HEK293T (cell line): ENCODE measurements at regions not wholly inside any gene's neighbourhood (a gene's known extent, or its start where the extent isn't known, plus 50 kb on each side); places are given as distances from the start of the nearest gene placed in this dataset.

Experiments
- CTCF ChIA-PET: fragments of 350-600 bp; formaldehyde crosslinking; extraction: SDS; loops from one replicate; lab custom pipeline; 2021; ENCODE audit warnings: antibody characterized with exemption, inconsistent platforms; lab: Yijun Ruan, JAX
- POLR2A ChIA-PET: fragments of 350-600 bp; formaldehyde crosslinking; extraction: SDS; loops from one replicate; lab custom pipeline; 2020; ENCODE audit warnings: antibody characterized with exemption, inconsistent platforms; lab: Yijun Ruan, JAX
- DNase-seq: peaks from one replicate; pipeline ENCODE4 v3.0.0; 2012; ENCODE audit warnings: mixed read lengths; ENCODE audit errors: extremely low spot score
- ARNT ChIP-seq: fragments of 450-650 bp; IDR thresholded peaks from 2 replicates; pipeline ENCODE4 v1.6.1; 2017; ENCODE audit warnings: mild to moderate bottlenecking
- BHLHE40 ChIP-seq: fragments of 450-650 bp; IDR thresholded peaks from 2 replicates; pipeline ENCODE4 v1.6.1; 2016; ENCODE audit warnings: mild to moderate bottlenecking, moderate library complexity, borderline replicate concordance
- CTBP1 ChIP-seq: fragments of 450-650 bp; IDR thresholded peaks from 2 replicates; pipeline ENCODE4 v1.6.1; 2016; ENCODE audit warnings: borderline replicate concordance
- ELF4 ChIP-seq: fragments of 450-650 bp; IDR thresholded peaks from 2 replicates; pipeline ENCODE4 v1.6.1; 2017; ENCODE audit warnings: antibody characterized with exemption
- FOXA1 ChIP-seq: fragments of 450-650 bp; IDR thresholded peaks from 2 replicates; pipeline ENCODE4 v1.6.1; 2016; ENCODE audit warnings: mild to moderate bottlenecking
- FOXK2 ChIP-seq: fragments of 450-650 bp; IDR thresholded peaks from 2 replicates; pipeline ENCODE4 v1.6.1; 2016; ENCODE audit warnings: mild to moderate bottlenecking
- FOXM1 ChIP-seq: fragments of 450-650 bp; IDR thresholded peaks from 2 replicates; pipeline ENCODE4 v1.6.1; 2017; ENCODE audit warnings: mild to moderate bottlenecking, borderline replicate concordance
- HDGF ChIP-seq: fragments of 450-650 bp; IDR thresholded peaks from 2 replicates; pipeline ENCODE4 v1.6.1; 2017; ENCODE audit warnings: antibody characterized with exemption, borderline replicate concordance
- L3MBTL2 ChIP-seq: fragments of 450-650 bp; conservative IDR thresholded peaks from 2 replicates; pipeline ENCODE4 v1.6.1; 2016; ENCODE audit warnings: mild to moderate bottlenecking
- LEF1 ChIP-seq: fragments of 450-650 bp; IDR thresholded peaks from 2 replicates; pipeline ENCODE4 v1.6.1; 2017; ENCODE audit warnings: mild to moderate bottlenecking, borderline replicate concordance
- NFRKB ChIP-seq: fragments of 450-650 bp; IDR thresholded peaks from 2 replicates; pipeline ENCODE4 v1.6.1; 2016; ENCODE audit warnings: mild to moderate bottlenecking, moderate library complexity
- SP1 ChIP-seq: fragments of 450-650 bp; IDR thresholded peaks from 2 replicates; pipeline ENCODE4 v1.6.1; 2017
- SUZ12 ChIP-seq: fragments of 450-650 bp; IDR thresholded peaks from 2 replicates; pipeline ENCODE4 v1.6.1; 2016; ENCODE audit warnings: mild to moderate bottlenecking
- TARDBP ChIP-seq: fragments of 450-650 bp; IDR thresholded peaks from 2 replicates; pipeline ENCODE4 v1.6.1; 2016
- ZNF384 ChIP-seq: fragments of 450-650 bp; IDR thresholded peaks from 2 replicates; pipeline ENCODE4 v1.6.1; 2016
- TF ChIP-seq, protein P1 (sequence below): fragments of 450-650 bp; IDR thresholded peaks from 2 replicates; pipeline ENCODE4 v1.6.1; 2016

DNA sequence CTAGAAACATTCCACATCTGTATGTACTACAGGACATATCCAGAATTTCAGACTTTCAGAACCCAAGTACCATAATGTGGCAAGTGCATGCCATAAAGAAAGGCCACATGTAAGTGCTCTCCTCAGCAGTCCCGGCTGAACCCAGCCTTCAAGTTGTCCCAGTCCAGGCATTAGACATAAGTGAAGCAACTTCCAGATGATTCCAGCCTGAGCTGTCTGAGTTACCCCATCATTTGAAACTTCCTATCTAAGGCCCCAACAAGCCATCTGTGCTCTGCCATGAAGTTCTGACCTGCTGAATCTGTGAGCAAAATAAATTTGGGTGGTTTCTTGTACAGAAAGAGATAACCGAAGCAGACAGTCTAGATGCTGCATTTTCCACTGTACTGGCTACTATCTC, 218.8 kb downstream of the IPMK start:
- ChIA-PET CTCF (no interaction called here), POLR2A (no interaction called here)
- TF ChIP-seq L3MBTL2, result no peak
- no peak for TF ChIP-seq TARDBP
- DNase-seq, result no peak

DNA sequence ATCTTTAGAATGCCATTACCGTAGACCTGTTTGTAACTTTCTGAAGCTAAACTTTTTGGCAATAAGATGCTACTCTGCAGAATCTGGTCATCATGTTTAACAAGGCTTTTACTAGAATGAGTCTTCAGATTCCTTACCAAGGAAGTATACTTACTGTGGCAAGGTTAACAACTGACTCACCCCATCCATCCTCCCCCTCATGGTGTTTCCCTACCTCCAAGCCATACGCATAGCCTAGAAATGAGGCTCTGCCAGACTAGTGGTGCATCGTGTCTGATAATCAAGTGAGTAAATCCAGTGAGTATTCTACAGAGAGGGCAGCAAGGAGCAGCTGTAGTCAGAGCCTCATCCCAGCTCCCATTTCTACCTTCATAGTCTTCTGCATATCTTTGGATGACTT, 223.6 kb downstream of the IPMK start:
- DNase-seq, result no peak
- POLR2A ChIA-PET, result no interaction called here
- CTCF ChIA-PET, result no interaction called here
- no peak for TF ChIP-seq LEF1
- no peak for TF ChIP-seq FOXM1

DNA sequence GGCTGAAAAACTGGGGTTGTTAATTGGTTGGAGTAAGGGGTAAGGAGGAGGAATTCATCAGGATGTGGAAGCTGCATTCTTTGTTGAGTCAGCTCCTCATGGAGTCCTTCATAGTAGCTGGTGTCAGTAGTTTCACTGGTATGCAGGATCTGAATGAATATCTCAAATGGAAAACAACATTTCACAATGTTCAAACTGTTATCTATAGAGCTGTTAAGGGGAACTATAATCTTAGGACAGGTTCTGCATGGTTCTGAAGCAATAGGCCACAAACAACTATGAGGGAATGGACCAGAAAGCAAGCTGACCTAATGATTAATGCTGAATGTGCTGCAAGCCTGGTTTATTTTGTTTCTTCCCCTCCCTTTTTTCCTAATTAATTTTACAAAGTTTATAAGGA, 225.8 kb downstream of the IPMK start:
- TF ChIP-seq HDGF (no peak), ARNT (no peak), L3MBTL2 (no peak), ELF4 (no peak), FOXA1 (no peak), ZNF384 (no peak), CTBP1 (no peak), LEF1 (no peak), SP1 (no peak), FOXK2 (no peak), FOXM1 (no peak), SUZ12 (no peak), NFRKB (no peak), BHLHE40 (no peak), TARDBP (no peak)
- TF ChIP-seq, protein P1, sequence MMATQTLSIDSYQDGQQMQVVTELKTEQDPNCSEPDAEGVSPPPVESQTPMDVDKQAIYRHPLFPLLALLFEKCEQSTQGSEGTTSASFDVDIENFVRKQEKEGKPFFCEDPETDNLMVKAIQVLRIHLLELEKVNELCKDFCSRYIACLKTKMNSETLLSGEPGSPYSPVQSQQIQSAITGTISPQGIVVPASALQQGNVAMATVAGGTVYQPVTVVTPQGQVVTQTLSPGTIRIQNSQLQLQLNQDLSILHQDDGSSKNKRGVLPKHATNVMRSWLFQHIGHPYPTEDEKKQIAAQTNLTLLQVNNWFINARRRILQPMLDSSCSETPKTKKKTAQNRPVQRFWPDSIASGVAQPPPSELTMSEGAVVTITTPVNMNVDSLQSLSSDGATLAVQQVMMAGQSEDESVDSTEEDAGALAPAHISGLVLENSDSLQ, result no peak
- POLR2A ChIA-PET, result no interaction called here
- CTCF ChIA-PET, result no interaction called here

DNA sequence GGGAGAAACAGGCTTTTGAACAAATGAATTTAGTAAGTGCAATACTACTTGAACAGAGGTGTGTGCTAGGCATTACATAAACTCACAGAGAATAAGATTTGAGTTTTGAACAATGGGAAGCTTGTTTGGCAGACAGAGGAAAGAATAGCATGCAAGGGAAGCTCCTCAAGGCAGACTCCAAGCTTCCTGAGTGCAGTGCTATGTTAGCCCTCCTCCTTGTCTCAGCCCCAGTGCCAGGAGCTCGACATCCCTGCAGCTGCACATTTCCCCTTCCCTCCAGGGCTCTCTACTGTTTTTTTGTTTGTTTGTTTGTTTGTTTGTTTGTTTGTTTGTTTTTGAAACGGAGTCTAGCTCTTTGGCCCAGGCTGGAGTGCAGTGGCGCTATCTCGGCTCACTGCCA, 237.5 kb downstream of the IPMK start:
- DNase-seq, result no peak
- TF ChIP-seq FOXK2, result no peak
- TF ChIP-seq SUZ12, result no peak
- no peak for TF ChIP-seq ZNF384
- no peak for TF ChIP-seq L3MBTL2
- no peak for TF ChIP-seq BHLHE40
- no peak for TF ChIP-seq FOXM1
- no peak for TF ChIP-seq HDGF
- no peak for TF ChIP-seq CTBP1
- no peak for TF ChIP-seq TARDBP
- TF ChIP-seq SP1, result no peak
- TF ChIP-seq FOXA1, result no peak
- TF ChIP-seq, protein P1, result no peak
- ChIA-PET CTCF (no interaction called here), POLR2A (no interaction called here)

More for the DNA sequence above, 225.8 kb downstream of the IPMK start:
- DNase-seq, result no peak

DNA sequence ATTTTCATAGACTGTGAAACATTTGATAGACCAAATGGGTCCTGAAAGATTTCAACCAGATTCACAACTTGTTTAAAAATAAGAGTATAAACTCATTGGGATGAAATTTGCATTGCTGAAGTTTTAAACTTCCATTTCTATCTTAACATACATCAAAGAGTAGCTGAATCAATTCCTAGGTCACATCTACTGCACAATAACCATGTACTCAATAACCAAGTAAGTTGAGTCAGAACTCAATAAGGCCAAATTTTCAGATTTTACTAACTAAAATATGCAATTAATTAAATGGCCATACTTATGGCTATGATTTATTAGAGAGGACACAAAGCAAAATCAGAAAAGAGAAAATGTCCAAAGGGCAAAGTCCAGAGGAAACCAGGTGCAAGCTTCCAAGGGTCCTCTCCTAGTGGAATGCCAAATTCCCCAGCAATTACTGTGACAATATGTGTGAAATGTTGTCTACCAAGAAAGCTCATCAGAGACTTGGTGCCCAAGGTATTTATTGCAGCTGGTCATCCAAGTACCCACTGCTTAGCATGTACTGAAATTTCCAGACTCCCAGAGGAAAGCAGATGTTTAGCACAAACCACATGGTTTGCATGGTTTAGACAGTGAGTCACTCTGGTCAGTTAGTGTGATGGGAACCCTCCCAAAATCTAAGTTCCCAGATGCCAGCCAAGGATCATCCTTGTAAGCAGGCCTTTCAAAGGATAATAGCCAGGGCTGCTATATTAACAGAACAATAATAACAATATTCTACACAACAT, 238.9 kb downstream of the IPMK start:
- no peak for TF ChIP-seq FOXA1
- no peak for TF ChIP-seq TARDBP
- no peak for TF ChIP-seq ZNF384
- TF ChIP-seq FOXM1, result no peak
- TF ChIP-seq NFRKB, result no peak
- no peak for TF ChIP-seq LEF1
- no peak for TF ChIP-seq HDGF
- TF ChIP-seq L3MBTL2, result no peak
- TF ChIP-seq SP1, result no peak
- no peak for TF ChIP-seq ARNT
- no peak for TF ChIP-seq ELF4
- TF ChIP-seq, protein P1, result no peak
- TF ChIP-seq CTBP1, result no peak
- no peak for TF ChIP-seq SUZ12
- TF ChIP-seq BHLHE40, result no peak
- TF ChIP-seq FOXK2, result no peak
- no peak for DNase-seq
- POLR2A ChIA-PET, result no interaction called here
- CTCF ChIA-PET, result no interaction called here

DNA sequence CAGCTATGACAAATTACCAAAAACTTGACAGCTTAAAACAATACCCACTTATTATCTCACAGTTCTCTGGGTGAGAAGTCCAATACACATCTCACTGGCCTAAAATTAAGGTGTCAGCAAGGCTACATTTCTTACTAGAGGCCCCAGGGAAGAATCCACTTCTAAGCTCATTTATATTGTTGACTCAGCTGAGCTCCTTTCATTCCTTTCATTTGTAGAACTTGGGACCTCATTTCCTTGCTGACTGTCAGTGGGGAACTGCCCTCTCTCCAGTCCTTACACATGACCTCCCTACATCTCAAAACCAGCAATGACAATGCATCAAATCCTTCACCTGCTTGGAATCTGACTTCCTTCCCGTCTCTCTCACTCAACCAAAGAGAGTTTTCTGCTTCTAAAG, 240.3 kb downstream of the IPMK start:
- CTCF ChIA-PET, result no interaction called here
- POLR2A ChIA-PET, result no interaction called here
- DNase-seq, result no peak

More for the DNA sequence above, 240.3 kb downstream of the IPMK start:
- TF ChIP-seq ELF4 (no peak), CTBP1 (no peak), SUZ12 (no peak), FOXK2 (no peak), FOXA1 (no peak), BHLHE40 (no peak), ARNT (no peak), LEF1 (no peak), TARDBP (no peak)
- TF ChIP-seq, protein P1, result no peak
